Activated B cell treated with CpG ODN at 0.5 μM for 24 hours (primary cell): ENCODE measurements at regions not wholly inside any gene's neighbourhood (a gene's known extent, or its start where the extent isn't known, plus 50 kb on each side); places are given as distances from the start of the nearest gene placed in this dataset.

Experiments
- ATAC-seq: fragments of 200-7000 bp; cut with Tn5 transposase; one replicate; pipeline ENCODE4 v1.10.0; 2021; ENCODE audit warnings: low read depth, mild to moderate bottlenecking, moderate library complexity
- CTCF ChIA-PET: fragments of 350-600 bp; sonication (Branson Sonifier 250); formaldehyde crosslinking; loops from one replicate; lab custom pipeline; 2021; ENCODE audit warnings: antibody characterized with exemption; lab: Charles Lee
- POLR2A ChIA-PET: fragments of 350-600 bp; sonication (Branson Sonifier 250); formaldehyde crosslinking; loops from one replicate; lab custom pipeline; 2021; ENCODE audit warnings: antibody characterized with exemption; lab: Charles Lee
- DNase-seq: peaks from one replicate; pipeline ENCODE4 v3.0.0; 2022
- H3K27ac Mint-ChIP-seq: one replicate; pipeline ENCODE4 v1.8.0; 2020; ENCODE audit warnings: mixed read lengths
- H3K27me3 Mint-ChIP-seq: one replicate; pipeline ENCODE4 v1.8.0; 2021; ENCODE audit warnings: mixed read lengths
- H3K36me3 Mint-ChIP-seq: one replicate; pipeline ENCODE4 v1.8.0; 2021; ENCODE audit warnings: low read depth, mixed read lengths
- H3K4me1 Mint-ChIP-seq: one replicate; pipeline ENCODE4 v1.8.0; 2021; ENCODE audit warnings: mixed read lengths
- H3K4me3 Mint-ChIP-seq: one replicate; pipeline ENCODE4 v1.8.0; 2020; ENCODE audit warnings: mild to moderate bottlenecking, mixed read lengths
- H3K9me3 Mint-ChIP-seq: one replicate; pipeline ENCODE4 v1.8.0; 2020; ENCODE audit warnings: mixed read lengths
- intact Hi-C: fragments of 100-400 bp; cut with micrococcal nuclease; formaldehyde crosslinking; loops from one replicate; pipeline ENCODE4 v1.15.1; 2024
- TF ChIP-seq, protein P1 (sequence below): fragments of 200-600 bp; IDR thresholded peaks from one replicate; pipeline ENCODE4 v1.8.0; 2022; ENCODE audit warnings: antibody characterized with exemption, mild to moderate bottlenecking

DNA sequence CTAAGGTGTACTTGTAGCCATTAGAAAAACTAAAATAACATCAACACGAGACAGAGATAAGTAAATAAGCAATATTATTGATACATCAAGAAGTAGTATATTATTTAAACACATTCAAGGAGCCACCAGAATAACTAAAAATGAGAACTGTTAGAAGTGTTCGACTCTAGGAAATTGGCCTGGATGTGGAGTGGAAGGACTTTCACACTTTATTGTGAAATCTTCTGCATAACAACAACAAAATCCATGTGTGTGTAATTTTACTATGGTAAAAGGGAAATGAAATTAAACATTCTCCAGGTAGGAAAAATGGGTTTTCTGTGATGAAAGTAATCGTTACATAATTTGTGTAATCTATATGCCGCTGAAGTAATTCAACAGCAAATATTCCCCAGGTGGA is 96.3 kb upstream of the RNF152 start:
- peaks cover 11% of the 10 kb centered on the region for H3K27me3 Mint-ChIP-seq
- ATAC-seq (no peak), DNase-seq (no peak)
- ChIA-PET CTCF (no interaction called here), POLR2A (no interaction called here)
- H3K36me3 Mint-ChIP-seq, result no peaks in the 10 kb centered on the region
- no peak overlapping the region for H3K4me3 Mint-ChIP-seq
- intact Hi-C loops, result no loop called here
- TF ChIP-seq, protein P1, sequence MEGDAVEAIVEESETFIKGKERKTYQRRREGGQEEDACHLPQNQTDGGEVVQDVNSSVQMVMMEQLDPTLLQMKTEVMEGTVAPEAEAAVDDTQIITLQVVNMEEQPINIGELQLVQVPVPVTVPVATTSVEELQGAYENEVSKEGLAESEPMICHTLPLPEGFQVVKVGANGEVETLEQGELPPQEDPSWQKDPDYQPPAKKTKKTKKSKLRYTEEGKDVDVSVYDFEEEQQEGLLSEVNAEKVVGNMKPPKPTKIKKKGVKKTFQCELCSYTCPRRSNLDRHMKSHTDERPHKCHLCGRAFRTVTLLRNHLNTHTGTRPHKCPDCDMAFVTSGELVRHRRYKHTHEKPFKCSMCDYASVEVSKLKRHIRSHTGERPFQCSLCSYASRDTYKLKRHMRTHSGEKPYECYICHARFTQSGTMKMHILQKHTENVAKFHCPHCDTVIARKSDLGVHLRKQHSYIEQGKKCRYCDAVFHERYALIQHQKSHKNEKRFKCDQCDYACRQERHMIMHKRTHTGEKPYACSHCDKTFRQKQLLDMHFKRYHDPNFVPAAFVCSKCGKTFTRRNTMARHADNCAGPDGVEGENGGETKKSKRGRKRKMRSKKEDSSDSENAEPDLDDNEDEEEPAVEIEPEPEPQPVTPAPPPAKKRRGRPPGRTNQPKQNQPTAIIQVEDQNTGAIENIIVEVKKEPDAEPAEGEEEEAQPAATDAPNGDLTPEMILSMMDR, result no peak
- no peak overlapping the region for H3K27ac Mint-ChIP-seq
- H3K4me1 Mint-ChIP-seq, result no peaks in the 10 kb centered on the region
- H3K9me3 Mint-ChIP-seq, result no peaks in the 10 kb centered on the region

DNA sequence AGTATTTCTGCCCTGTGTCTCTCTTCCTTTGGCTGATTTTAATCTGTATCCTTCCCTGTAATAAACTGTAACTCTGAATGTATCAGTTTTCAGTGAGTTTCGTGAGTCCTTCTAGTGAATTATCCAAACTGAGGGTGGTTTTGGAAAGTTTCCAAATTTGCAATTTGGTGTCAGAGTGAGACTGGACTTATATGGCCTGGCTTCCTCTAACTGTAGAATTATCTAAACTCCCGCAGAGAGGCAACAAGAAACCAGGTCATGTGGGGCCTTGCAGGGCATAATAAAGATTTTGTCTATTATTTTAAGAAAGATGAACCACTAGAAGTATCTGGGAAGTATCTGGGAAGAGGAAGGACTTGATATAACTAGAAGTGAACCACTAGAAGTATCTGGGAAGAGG is 95.3 kb upstream of the RNF152 start:
- Mint-ChIP-seq H3K4me3 (no peak overlapping the region), H3K36me3 (no peaks in the 10 kb centered on the region), H3K4me1 (no peaks in the 10 kb centered on the region), H3K27me3 (peaks cover 12% of the 10 kb centered on the region), H3K27ac (no peak overlapping the region), H3K9me3 (no peaks in the 10 kb centered on the region)
- ATAC-seq (no peak), DNase-seq (no peak)
- TF ChIP-seq, protein P1, result no peak
- ChIA-PET CTCF (no interaction called here), POLR2A (no interaction called here)
- intact Hi-C loops, result no loop called here

DNA sequence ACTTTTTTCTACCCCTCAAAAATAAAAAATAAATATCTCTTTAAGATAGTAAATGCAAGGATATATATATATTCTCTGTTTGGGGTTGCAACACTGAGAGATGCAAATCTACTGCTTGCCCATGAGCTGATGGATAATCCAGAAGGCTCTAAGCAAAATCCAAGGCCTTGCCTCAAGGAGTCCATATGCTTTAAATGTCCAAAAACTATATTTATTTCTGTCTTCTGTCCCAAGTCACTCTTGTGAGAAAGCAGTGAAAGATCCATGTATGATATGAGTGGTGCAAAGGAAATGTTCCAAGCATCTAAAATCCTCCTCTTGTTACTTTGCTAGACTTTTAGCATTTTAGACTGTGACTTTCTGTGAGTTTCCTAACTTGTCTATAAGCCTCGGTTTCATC is 92.9 kb upstream of the RNF152 start:
- no peaks in the 10 kb centered on the region for H3K4me1 Mint-ChIP-seq
- no peak for ATAC-seq
- no peaks in the 10 kb centered on the region for H3K36me3 Mint-ChIP-seq
- H3K27ac Mint-ChIP-seq, result no peak overlapping the region
- H3K27me3 Mint-ChIP-seq, result peaks cover 16% of the 10 kb centered on the region
- POLR2A ChIA-PET, result no interaction called here
- no peak for DNase-seq
- intact Hi-C loops, result no loop called here
- CTCF ChIA-PET, result no interaction called here
- TF ChIP-seq, protein P1, result no peak
- no peaks in the 10 kb centered on the region for H3K9me3 Mint-ChIP-seq
- no peak overlapping the region for H3K4me3 Mint-ChIP-seq

DNA sequence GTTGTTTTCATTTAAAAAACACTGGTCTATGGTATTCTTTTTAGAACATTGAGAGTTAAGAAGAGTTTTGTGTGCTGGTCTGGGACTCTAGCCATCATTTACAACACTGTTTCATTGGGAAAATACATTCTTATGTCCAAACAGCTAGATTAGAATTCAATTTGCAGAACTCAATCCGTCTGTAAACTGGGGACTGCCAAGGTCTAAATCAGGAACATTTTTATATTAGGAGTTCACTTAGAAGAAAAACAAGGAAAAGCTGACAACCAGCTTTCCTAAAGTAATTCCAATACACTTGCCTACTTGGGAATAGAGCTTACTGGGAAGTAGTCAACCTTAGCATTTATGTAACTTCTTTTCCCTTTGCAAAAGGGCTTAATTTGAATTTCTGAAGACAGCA is 91.5 kb upstream of the RNF152 start:
- ChIA-PET CTCF (no interaction called here), POLR2A (no interaction called here)

DNA sequence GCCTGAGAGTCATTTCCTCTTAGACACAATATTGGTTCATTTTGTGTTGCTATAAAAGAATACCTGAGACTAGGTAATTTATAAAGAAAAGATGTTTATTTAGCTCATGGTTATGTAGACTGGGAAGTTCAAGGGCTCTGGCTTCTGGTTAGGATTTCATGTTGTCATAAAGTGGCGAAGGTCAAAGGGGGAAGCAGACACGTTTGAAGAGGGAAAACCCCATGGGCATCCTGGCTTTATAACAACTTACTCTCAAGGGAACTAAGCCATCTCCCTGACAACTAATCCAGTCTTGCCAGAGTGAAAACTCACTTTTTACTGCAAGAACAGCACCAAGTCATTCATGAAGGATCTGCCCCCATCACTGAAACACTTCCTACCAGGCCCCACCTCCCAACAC is 89.7 kb upstream of the RNF152 start:
- no peak overlapping the region for H3K4me3 Mint-ChIP-seq
- ChIA-PET POLR2A (no interaction called here), CTCF (no interaction called here)
- DNase-seq (no peak), ATAC-seq (no peak)
- H3K4me1 Mint-ChIP-seq, result no peaks in the 10 kb centered on the region
- peaks cover 10% of the 10 kb centered on the region for H3K27me3 Mint-ChIP-seq
- no peak overlapping the region for H3K27ac Mint-ChIP-seq
- intact Hi-C loops, result no loop called here
- TF ChIP-seq, protein P1, result no peak
- no peaks in the 10 kb centered on the region for H3K9me3 Mint-ChIP-seq
- no peaks in the 10 kb centered on the region for H3K36me3 Mint-ChIP-seq

More for the DNA sequence above, 91.5 kb upstream of the RNF152 start:
- no peak overlapping the region for H3K27ac Mint-ChIP-seq
- DNase-seq (no peak), ATAC-seq (no peak)
- intact Hi-C loops, result no loop called here
- no peaks in the 10 kb centered on the region for H3K9me3 Mint-ChIP-seq
- no peak overlapping the region for H3K4me3 Mint-ChIP-seq
- TF ChIP-seq, protein P1, result no peak
- H3K27me3 Mint-ChIP-seq, result peaks cover 16% of the 10 kb centered on the region
- no peaks in the 10 kb centered on the region for H3K4me1 Mint-ChIP-seq
- no peaks in the 10 kb centered on the region for H3K36me3 Mint-ChIP-seq
